ENCODE measurements at regions not wholly inside any gene's neighbourhood (a gene's known extent, or its start where the extent isn't known, plus 50 kb on each side); places are given as distances from the start of the nearest gene placed in this dataset.

GRCh38 chrY:17366400-17366799 is 513.6 kb downstream of the CDY2B start:
- Histone ChIP-seq H3K9me3 (no peaks in the 10 kb centered on the region), H3K36me3 (no peaks in the 10 kb centered on the region), H3K27ac (no peak overlapping the region), H3K27me3 (no peaks in the 10 kb centered on the region), H3K4me3 (replicated peaks in 1 of 3) (no peak overlapping the region), H3K4me1 (no peaks in the 10 kb centered on the region)
- DNase-seq = no peak
- intact Hi-C loops (cut with DNase I) = no loop called here
- no peak for TF ChIP-seq POLR2A (IDR thresholded peaks at IDR 0.05)
- no peak for TF ChIP-seq CTCF (IDR thresholded peaks at IDR 0.05)

GRCh38 chrY:17339028-17339427 is 541.0 kb downstream of the CDY2B start:
- no peak overlapping the region for H3K27ac ChIP-seq
- 59 to 72% methylated on average over 4 of the region's 4 CpGs for WGBS, 2 donors
- H3K4me1 ChIP-seq = no peaks in the 10 kb centered on the region
- TF ChIP-seq CTCF (IDR thresholded peaks at IDR 0.05) = peak in 2 of 6 experiments; percentile 38 to 40
- TF ChIP-seq POLR2A (IDR thresholded peaks at IDR 0.05) = no peak
- DNase-seq = peak; percentile 3 to 12
- no peaks in the 10 kb centered on the region for H3K36me3 ChIP-seq
- H3K4me3 ChIP-seq (replicated peaks in 1 of 3) = no peak overlapping the region
- no peaks in the 10 kb centered on the region for H3K27me3 ChIP-seq
- intact Hi-C loops (cut with DNase I) = no loop called here
- no peaks in the 10 kb centered on the region for H3K9me3 ChIP-seq

- no peaks in the 10 kb centered on the region for H3K36me3 ChIP-seq
- no peak overlapping the region for H3K27ac ChIP-seq
- DNase-seq = no peak
- no peaks in the 10 kb centered on the region for H3K27me3 ChIP-seq
- no peak overlapping the region for H3K4me3 ChIP-seq (replicated peaks in 1 of 3)
- intact Hi-C loops (cut with DNase I) = no loop called here
- H3K4me1 ChIP-seq = no peaks in the 10 kb centered on the region
- no peaks in the 10 kb centered on the region for H3K9me3 ChIP-seq
- no peak for TF ChIP-seq CTCF (IDR thresholded peaks at IDR 0.05)
- no peak for TF ChIP-seq POLR2A (IDR thresholded peaks at IDR 0.05)
Measured at GRCh38 chrY:17330733-17331132, 549.3 kb downstream of the CDY2B start.

- Histone ChIP-seq H3K27me3 (no peaks in the 10 kb centered on the region), H3K27ac (no peak overlapping the region), H3K9me3 (no peaks in the 10 kb centered on the region), H3K4me3 (replicated peaks in 1 of 3) (no peak overlapping the region), H3K4me1 (no peaks in the 10 kb centered on the region), H3K36me3 (no peaks in the 10 kb centered on the region)
- TF ChIP-seq POLR2A (IDR thresholded peaks at IDR 0.05) (no peak), CTCF (IDR thresholded peaks at IDR 0.05) (no peak)
- intact Hi-C loops (cut with DNase I) = no loop called here
- 90 to 96% methylated on average over 1 of the region's 1 CpG for WGBS, 2 donors
- DNase-seq = no peak
Measured at GRCh38 chrY:17319916-17320315, 560.1 kb downstream of the CDY2B start.

GRCh38 chrY:17318631-17319030 is 561.4 kb downstream of the CDY2B start:
- DNase-seq = no peak
- 77 to 95% methylated on average over 2 of the region's 2 CpGs for WGBS, 2 donors
- intact Hi-C loops (cut with DNase I) = no loop called here
- H3K27me3 ChIP-seq = no peaks in the 10 kb centered on the region
- no peaks in the 10 kb centered on the region for H3K4me1 ChIP-seq
- no peak for TF ChIP-seq POLR2A (IDR thresholded peaks at IDR 0.05)
- no peak for TF ChIP-seq CTCF (IDR thresholded peaks at IDR 0.05)
- no peaks in the 10 kb centered on the region for H3K9me3 ChIP-seq
- no peaks in the 10 kb centered on the region for H3K36me3 ChIP-seq
- H3K27ac ChIP-seq = no peak overlapping the region
- no peak overlapping the region for H3K4me3 ChIP-seq (replicated peaks in 1 of 3)
